HPDE6-E6E7 (cell line): ENCODE measurements at regions not wholly inside any gene's neighbourhood (a gene's known extent, or its start where the extent isn't known, plus 50 kb on each side); places are given as distances from the start of the nearest gene placed in this dataset.

ENCODE experiments used
- DNase-seq: peaks from one replicate; pipeline ENCODE4 v3.0.0; 2011; ENCODE audit warnings: missing footprints; ENCODE audit errors: extremely low spot score

- no peak for DNase-seq
These were observed 372.5 kb upstream of the BCHE start for GRCh38 chr3:166209701-166210100.

DNA sequence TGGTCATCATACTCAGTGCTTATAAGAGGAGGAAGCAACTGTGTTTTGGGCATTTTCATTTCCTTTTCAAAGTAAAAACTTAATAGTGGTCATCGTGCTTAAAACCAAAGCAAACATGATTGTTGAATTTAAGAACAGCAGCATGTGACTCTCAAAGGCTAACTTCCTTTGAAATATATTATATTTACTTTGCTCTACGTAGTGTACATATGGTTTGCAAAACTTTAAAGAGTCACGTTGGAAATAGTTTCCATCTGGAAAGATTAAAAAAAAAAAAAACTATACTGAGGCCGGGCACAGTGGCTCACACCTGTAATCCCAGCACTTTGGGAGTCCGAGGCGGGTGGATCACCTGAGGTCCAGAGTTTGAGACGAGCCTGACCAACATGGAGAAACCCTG, 367.9 kb upstream of the BCHE start:
- no peak for DNase-seq

- DNase-seq: no peak
These were observed 364.3 kb upstream of the BCHE start for GRCh38 chr3:166201476-166201875.

DNA sequence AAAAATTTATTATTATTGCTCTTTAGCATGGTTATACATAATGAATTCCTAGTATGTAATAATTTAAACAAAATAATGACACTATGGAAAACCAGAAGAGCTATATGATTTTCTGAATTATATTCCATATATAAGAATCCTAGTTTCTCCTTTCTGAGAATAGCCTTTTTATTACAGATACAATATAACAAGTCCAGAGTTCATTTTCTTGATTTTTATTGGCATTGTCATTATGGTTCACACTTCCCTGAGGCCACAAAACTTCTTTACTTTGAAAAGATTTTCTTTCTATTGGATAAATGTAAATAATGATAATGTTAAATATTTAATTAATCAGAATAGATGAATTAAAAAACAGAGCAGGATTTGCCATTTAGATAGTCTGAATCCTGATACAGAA, 362.3 kb upstream of the BCHE start:
- DNase-seq: no peak

DNA sequence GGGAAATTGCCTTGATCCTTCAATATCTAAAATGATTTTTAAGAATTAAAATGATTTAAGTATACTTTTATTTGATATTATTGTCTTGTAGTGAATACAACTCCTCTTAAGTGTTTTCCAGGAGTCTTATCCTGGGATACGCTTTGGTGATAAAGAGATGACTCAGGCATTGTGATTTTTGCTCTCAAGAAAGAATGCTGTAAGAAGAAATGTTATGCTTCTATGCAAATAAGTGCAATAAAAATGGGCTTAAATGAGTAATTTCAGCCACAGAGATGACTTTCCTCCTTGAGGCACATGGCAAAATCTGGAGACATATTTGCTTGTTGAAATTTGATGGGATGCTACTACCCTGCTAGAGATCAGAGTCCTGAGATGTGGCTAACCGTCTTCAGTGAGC, 358.6 kb upstream of the BCHE start:
- DNase-seq: no peak

- DNase-seq: peak; percentile 2
These were observed 354.2 kb upstream of the BCHE start for GRCh38 chr3:166191411-166191810.

DNA sequence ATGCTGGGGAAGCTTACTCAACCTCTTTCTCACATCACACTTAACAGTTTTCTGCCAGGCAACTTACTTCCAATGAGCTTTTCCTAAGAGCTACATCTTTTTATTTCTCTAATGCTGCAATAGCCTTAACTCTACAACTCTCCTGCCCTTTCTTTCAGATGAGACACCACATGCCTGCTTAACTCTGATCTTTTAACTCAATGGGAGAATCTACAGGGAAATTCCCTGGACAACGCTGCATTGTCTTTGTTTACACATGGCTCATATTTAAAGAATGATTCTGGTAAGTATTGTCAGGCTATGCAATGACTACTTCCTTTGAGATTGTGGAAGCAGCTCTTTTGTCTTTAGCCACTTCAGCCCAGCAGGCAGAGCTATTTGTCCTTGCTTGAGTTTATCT, 353.1 kb upstream of the BCHE start:
- DNase-seq: peak; percentile 23

GRCh38 chr3:166187237-166187636, 350.0 kb upstream of the BCHE start:
- no peak for DNase-seq

- no peak for DNase-seq
These were observed 348.8 kb upstream of the BCHE start for GRCh38 chr3:166186003-166186402.

DNA sequence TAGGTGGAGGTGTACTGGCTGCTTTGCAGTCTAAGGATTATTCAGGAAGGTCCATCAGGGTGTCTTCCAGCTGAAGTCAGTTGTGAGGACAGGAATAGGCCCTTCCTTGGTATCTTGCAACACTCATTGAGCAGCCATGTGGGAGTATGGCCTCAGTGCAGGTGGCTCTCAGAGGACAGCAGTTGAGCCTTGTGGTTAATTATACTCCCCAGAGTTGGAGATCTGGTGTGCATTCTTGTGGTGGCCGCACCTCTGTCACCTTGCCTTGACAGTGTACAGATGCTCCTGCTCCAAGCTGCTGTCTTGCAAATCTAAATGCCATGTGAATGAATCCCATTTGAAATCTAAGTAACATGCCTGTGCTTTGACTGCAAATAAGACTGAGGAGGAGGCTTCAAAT, 339.9 kb upstream of the BCHE start:
- DNase-seq: no peak

DNA sequence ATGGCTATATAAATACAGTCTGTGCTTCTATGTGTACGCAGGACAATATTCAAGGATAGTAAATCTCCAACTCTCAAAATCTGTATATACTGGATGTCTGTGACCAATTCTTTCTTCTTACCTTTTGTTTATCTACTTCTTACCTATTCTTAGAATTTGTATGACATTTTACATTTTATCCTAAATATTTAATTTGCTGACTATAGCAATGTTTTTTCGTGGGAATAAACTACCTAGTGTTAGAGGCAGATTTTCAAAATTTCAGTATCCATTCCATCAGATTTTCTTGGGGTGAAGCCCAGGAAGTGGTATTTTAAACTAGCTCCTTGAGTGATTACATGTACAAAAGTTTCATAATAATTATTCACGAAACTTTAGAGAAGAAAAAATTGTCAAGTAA, 334.5 kb upstream of the BCHE start:
- no peak for DNase-seq

- DNase-seq: no peak
These were observed 332.5 kb upstream of the BCHE start for GRCh38 chr3:166169681-166170080.

GRCh38 chr3:166127969-166128368, 290.7 kb upstream of the BCHE start:
- no peak for DNase-seq

DNA sequence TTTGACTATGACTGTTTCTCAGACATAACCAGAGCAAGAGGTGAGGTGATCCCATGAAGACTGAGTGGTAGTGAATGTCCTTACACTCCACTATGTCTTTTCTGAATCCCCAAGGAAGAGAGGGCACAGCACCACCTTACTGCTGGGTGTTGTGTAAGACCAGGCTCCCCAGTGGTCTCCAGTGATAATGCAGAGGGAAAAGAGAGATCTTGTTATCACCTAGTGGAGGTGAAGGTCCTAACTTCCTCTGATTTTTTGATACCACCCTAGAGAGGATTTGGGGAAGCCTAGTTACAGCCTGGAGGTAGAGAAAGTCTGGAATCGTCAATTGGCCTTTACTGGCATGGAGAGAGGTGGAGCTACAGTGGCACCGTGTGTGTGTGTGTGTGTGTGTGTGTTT, 288.0 kb upstream of the BCHE start:
- no peak for DNase-seq

DNA sequence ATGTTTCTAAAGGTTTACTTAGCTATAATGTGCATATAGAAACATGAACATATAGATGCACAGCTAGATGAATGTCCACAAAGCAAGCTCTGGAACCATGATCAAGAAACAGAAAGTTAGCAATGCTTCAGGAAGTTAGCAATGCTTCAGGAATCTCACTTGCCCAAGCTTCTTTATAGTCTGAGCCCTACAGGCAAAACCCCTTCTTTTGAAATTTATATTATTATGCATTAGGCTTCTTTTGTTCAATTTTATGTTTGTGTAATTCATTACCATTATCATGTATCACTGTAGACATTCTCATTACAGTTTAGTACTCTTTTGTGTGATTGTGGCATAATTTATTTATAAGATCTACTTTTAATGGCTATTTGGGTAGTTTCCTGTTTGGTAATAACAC, 286.4 kb upstream of the BCHE start:
- DNase-seq: peak; percentile 11

DNA sequence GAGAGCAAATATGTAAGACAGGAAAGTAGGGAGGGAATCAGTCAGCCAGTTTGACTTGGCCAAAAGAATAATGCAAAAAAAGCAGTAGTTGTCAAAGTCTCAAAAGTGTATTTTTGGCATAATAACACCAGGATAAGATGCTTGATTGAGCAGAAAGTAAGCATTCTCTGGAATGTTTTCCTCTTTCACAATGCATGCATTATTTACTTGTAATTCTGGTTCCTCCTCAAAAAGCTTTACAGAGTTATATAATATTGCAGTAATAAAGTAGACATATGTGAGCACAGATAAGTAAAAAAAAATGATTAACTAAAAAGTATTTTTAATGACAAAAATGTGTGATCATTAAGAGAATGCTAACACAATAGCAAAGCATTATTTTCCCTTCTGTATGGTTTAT, 285.9 kb upstream of the BCHE start:
- DNase-seq: no peak

DNA sequence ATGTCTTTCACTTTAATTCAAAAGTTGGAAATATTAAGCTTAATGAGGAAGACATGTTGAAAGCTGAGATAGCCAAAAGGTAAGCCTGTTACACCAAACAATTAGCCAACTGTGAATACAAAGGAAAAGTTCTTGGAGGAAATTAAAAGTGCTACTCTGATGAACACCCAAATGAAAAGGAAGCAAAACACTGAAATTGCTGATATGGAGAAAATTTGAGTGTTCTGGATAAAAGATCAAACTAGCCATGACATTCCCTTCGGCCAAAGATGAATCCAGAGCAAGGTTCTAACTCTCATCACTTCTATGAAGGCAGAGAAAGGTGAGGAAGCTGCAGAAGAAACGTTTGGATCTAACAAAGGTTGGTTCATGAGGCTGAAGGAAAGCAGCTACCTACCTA, 280.8 kb upstream of the BCHE start:
- DNase-seq: no peak

- no peak for DNase-seq
These were observed 277.2 kb upstream of the BCHE start for GRCh38 chr3:166114448-166114847.

DNA sequence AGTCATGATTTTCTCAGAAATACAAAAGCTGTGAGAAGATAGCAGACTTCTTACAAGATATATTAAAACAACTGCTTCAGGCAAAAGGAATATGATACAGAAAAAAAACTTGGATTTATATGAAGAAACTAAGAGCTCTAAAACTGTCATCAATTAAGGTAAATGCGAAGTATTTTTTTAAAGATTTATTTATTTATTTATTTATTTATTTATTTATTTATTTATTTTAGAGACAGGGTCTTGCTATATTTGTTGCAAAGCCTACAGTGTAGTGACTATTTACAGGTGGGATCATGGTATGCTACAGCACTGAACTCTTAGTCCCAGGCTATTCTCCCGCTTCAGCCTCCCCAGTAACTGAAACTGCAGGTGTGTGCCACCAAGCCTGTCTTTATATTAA, 274.3 kb upstream of the BCHE start:
- DNase-seq: no peak

GRCh38 chr3:166110102-166110501, 272.9 kb upstream of the BCHE start:
- no peak for DNase-seq

- DNase-seq: no peak
These were observed 267.7 kb upstream of the BCHE start for GRCh38 chr3:166104938-166105337.

- no peak for DNase-seq
These were observed 263.5 kb upstream of the BCHE start for GRCh38 chr3:166100730-166101129.

DNA sequence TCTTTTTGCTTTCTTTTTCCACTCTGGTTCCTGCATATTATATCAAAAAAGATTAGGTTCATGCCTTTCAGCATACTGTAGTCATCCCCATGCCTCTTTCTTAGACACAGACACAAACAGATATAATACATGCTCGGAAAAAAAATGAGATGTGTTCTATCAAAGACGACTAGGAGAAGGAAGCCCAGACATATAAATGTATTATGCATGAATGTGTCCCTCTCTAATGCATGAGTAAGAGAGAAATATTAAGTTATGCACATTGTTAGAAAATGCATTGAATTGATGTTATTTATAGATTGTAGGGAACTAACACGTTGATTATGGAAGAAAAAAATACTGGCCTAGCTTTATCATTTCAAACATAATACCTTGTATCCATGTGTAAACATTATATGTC, 252.4 kb upstream of the BCHE start:
- DNase-seq: no peak

DNA sequence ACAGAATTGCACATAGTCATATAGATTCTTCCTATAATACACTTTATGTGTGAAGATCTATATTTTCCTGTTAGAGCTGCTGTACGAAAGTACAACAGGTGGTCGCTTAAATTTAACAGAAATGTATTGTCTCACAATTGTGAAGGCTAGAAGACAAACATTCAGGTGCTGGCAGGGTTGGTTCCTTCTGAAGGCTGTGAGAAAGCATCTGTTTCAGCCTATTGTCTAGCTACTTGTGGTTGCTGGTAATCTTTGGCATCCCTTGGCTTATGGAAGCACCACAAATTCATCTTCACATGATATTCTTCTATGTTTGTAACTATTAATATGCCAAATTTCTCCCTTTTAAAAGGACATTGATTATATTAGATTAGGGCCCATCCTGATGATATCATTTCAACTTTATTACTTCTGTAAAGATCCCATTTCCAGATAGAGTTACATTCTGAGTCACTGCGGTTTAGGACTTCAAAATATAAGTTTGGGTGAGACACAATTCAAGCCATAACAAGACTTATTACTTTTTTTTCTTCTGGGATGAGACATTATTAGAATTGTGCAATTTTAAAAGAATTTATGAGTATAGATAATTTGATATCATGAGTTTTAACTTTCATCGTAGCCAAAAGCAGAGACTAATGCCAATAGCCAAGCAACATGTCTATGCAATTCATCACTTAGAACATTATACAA, 248.1 kb upstream of the BCHE start:
- peak; percentile 59 for DNase-seq
